ENCODE measurements at regions not wholly inside any gene's neighbourhood (a gene's known extent, or its start where the extent isn't known, plus 50 kb on each side); places are given as distances from the start of the nearest gene placed in this dataset.

DNA sequence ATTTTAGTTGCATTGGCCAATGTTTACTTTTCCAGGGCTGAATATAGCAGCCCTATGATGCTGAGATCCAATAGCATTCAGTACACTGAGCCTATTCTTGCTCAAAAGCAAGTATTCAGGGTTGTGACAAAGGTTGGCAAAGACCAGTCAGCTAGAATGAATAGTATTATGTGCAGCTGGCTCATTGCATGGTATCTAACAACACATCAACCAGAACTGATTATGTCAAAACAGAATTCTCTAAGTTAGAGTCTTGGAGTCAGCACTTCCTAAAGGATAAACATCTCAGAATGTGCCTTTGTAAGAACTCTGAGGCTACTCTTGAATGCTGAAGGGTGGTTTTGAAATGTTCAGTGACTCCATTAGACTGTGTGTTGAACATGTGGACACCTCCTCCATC is 774.5 kb upstream of the RGMB start:
- TF ChIP-seq SMC3 (conservative IDR thresholded peaks at IDR 0.05; ENCODE audit: poor library complexity) (peak; percentile 16), EP300 (conservative IDR thresholded peaks at IDR 0.05; ENCODE audit: poor library complexity, severe bottlenecking) (peak; percentile 31), POLR2AphosphoS5 (IDR thresholded peaks at IDR 0.05) (peak; percentile 54)
- TF ChIP-seq, protein P1, sequence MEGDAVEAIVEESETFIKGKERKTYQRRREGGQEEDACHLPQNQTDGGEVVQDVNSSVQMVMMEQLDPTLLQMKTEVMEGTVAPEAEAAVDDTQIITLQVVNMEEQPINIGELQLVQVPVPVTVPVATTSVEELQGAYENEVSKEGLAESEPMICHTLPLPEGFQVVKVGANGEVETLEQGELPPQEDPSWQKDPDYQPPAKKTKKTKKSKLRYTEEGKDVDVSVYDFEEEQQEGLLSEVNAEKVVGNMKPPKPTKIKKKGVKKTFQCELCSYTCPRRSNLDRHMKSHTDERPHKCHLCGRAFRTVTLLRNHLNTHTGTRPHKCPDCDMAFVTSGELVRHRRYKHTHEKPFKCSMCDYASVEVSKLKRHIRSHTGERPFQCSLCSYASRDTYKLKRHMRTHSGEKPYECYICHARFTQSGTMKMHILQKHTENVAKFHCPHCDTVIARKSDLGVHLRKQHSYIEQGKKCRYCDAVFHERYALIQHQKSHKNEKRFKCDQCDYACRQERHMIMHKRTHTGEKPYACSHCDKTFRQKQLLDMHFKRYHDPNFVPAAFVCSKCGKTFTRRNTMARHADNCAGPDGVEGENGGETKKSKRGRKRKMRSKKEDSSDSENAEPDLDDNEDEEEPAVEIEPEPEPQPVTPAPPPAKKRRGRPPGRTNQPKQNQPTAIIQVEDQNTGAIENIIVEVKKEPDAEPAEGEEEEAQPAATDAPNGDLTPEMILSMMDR (IDR thresholded peaks at IDR 0.05; ENCODE audit: poor library complexity, severe bottlenecking) = no peak
- no peaks in the 10 kb centered on the region for H3F3A ChIP-seq (ENCODE audit: insufficient read depth, low read length, poor library complexity, severe bottlenecking)
- no peaks in the 10 kb centered on the region for H3K9me2 ChIP-seq (ENCODE audit: insufficient read depth, low read length)
- no peaks in the 10 kb centered on the region for H3K36me3 ChIP-seq (ENCODE audit: insufficient read depth, low read length)
- H2AFZ ChIP-seq (ENCODE audit: low read depth, low read length) = no peak overlapping the region
- no peaks in the 10 kb centered on the region for H3K9me3 ChIP-seq (ENCODE audit: low read length)
- H3K9ac ChIP-seq (ENCODE audit: low read length) = no peak overlapping the region
- H3K27ac ChIP-seq (ENCODE audit: low read length) = no peak overlapping the region
- H3K4me2 ChIP-seq (ENCODE audit: low read length) = no peak overlapping the region
- H4K20me1 ChIP-seq (ENCODE audit: insufficient read depth) = no peaks in the 10 kb centered on the region
- H3K4me3 ChIP-seq (ENCODE audit: low read length) = no peak overlapping the region
- H3K79me2 ChIP-seq (replicated peaks; ENCODE audit: insufficient read depth, low read length) = no peaks in the 10 kb centered on the region
- no peaks in the 10 kb centered on the region for H3K27me3 ChIP-seq (ENCODE audit: insufficient read depth, low read depth, low read length)

DNA sequence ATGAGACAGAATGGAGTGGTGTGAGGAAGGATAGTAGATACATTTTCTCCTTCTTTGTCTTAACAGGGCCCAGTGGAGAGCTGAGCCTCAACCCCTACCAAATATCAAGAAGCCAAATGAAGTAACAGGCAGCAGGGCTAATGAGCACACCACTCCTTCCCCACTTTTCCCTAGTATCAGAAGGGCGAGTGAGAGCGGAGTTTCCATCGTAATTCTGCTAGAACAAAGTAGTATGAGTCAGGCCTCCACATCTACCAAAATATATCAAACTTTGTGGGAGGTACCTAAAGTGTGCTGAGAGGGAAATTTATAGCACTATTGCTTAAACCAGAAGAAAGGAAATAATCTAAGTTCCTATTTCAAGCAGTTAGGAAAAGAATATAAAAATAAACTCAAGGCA is 769.0 kb upstream of the RGMB start:
- Histone ChIP-seq H3K27me3 (ENCODE audit: insufficient read depth, low read depth, low read length) (no peaks in the 10 kb centered on the region), H3K9me2 (ENCODE audit: insufficient read depth, low read length) (no peaks in the 10 kb centered on the region), H3K4me2 (ENCODE audit: low read length) (no peak overlapping the region), H4K20me1 (ENCODE audit: insufficient read depth) (no peaks in the 10 kb centered on the region), H3K4me3 (ENCODE audit: low read length) (no peak overlapping the region), H3K79me2 (replicated peaks; ENCODE audit: insufficient read depth, low read length) (no peaks in the 10 kb centered on the region), H3K36me3 (ENCODE audit: insufficient read depth, low read length) (no peaks in the 10 kb centered on the region), H3K9me3 (ENCODE audit: low read length) (no peaks in the 10 kb centered on the region), H3K27ac (ENCODE audit: low read length) (no peak overlapping the region), H2AFZ (ENCODE audit: low read depth, low read length) (no peak overlapping the region), H3K9ac (ENCODE audit: low read length) (no peak overlapping the region), H3F3A (ENCODE audit: insufficient read depth, low read length, poor library complexity, severe bottlenecking) (no peaks in the 10 kb centered on the region)
- no peak for TF ChIP-seq POLR2AphosphoS5 (IDR thresholded peaks at IDR 0.05)
- TF ChIP-seq, protein P2, sequence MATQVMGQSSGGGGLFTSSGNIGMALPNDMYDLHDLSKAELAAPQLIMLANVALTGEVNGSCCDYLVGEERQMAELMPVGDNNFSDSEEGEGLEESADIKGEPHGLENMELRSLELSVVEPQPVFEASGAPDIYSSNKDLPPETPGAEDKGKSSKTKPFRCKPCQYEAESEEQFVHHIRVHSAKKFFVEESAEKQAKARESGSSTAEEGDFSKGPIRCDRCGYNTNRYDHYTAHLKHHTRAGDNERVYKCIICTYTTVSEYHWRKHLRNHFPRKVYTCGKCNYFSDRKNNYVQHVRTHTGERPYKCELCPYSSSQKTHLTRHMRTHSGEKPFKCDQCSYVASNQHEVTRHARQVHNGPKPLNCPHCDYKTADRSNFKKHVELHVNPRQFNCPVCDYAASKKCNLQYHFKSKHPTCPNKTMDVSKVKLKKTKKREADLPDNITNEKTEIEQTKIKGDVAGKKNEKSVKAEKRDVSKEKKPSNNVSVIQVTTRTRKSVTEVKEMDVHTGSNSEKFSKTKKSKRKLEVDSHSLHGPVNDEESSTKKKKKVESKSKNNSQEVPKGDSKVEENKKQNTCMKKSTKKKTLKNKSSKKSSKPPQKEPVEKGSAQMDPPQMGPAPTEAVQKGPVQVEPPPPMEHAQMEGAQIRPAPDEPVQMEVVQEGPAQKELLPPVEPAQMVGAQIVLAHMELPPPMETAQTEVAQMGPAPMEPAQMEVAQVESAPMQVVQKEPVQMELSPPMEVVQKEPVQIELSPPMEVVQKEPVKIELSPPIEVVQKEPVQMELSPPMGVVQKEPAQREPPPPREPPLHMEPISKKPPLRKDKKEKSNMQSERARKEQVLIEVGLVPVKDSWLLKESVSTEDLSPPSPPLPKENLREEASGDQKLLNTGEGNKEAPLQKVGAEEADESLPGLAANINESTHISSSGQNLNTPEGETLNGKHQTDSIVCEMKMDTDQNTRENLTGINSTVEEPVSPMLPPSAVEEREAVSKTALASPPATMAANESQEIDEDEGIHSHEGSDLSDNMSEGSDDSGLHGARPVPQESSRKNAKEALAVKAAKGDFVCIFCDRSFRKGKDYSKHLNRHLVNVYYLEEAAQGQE (IDR thresholded peaks at IDR 0.05; ENCODE audit: borderline replicate concordance) = no peak
- no peak for TF ChIP-seq EZH2 (IDR thresholded peaks at IDR 0.05; ENCODE audit: borderline replicate concordance, insufficient read depth, low read length, poor library complexity, severe bottlenecking)
- TF ChIP-seq SMC3 (conservative IDR thresholded peaks at IDR 0.05; ENCODE audit: poor library complexity) = no peak
- TF ChIP-seq MXI1 (conservative IDR thresholded peaks at IDR 0.05; ENCODE audit: poor library complexity, severe bottlenecking) = no peak
- no peak for TF ChIP-seq EP300 (conservative IDR thresholded peaks at IDR 0.05; ENCODE audit: poor library complexity, severe bottlenecking)
- TF ChIP-seq, protein P1 (IDR thresholded peaks at IDR 0.05; ENCODE audit: poor library complexity, severe bottlenecking) = no peak
- no peak for TF ChIP-seq RAD21 (conservative IDR thresholded peaks at IDR 0.05)
